Spinal cord (tissue), 9 donors: ENCODE measurements at regions not wholly inside any gene's neighbourhood (a gene's known extent, or its start where the extent isn't known, plus 50 kb on each side); places are given as distances from the start of the nearest gene placed in this dataset.
A peak's percentile ranks its signal among the peaks of the same experiment; 100 is the strongest.

Experiments
- DNase-seq, 6 donors: peaks; one replicate each; pipeline versions ENCODE4 v3.0.0 to v3.0.0-alpha.2; 2013 to 2015; ENCODE audit warnings: low spot score in 6 of 6, low read depth in 4 of 6
- H3K27ac ChIP-seq: one replicate; pipeline ENCODE4 v1.5.1; 2013; ENCODE audit warnings: low read depth, low read length, control low read depth
- H3K27me3 ChIP-seq: one replicate; pipeline ENCODE4 v1.6.1; 2013; ENCODE audit warnings: low read length; ENCODE audit not compliant: control insufficient read depth, insufficient read depth
- H3K36me3 ChIP-seq: one replicate; pipeline ENCODE4 v1.6.1; 2013; ENCODE audit warnings: low read length; ENCODE audit not compliant: control insufficient read depth, insufficient read depth
- H3K4me1 ChIP-seq: one replicate; pipeline ENCODE4 v1.6.1; 2013; ENCODE audit warnings: low read length; ENCODE audit not compliant: control insufficient read depth, insufficient read depth
- H3K4me3 ChIP-seq: one replicate; pipeline ENCODE4 v1.5.1; 2013; ENCODE audit warnings: low read depth, low read length, control low read depth
- H3K9me3 ChIP-seq: one replicate; pipeline ENCODE4 v1.6.1; 2013; ENCODE audit warnings: low read length; ENCODE audit not compliant: control insufficient read depth, insufficient read depth
- WGBS: methylation state at CpG from one replicate; pipeline ENCODE4 v1.1.5; 2013; ENCODE audit warnings: missing lambda C conversion rate; ENCODE audit not compliant: insufficient coverage; 5-methylcytosine and 5-hydroxymethylcytosine counted together
- donor health status: healthy.

- Histone ChIP-seq H3K4me1 (no peaks in the 10 kb centered on the region), H3K4me3 (no peak overlapping the region), H3K27ac (no peak overlapping the region), H3K9me3 (no peaks in the 10 kb centered on the region), H3K36me3 (no peaks in the 10 kb centered on the region), H3K27me3 (no peaks in the 10 kb centered on the region)
- WGBS = no CpG with 5 or more reads among the region's 1 CpG
- DNase-seq = no peak
Observed at GRCh38 chr7:19999681-20000080, 217.5 kb downstream of the MACC1 start.

DNA sequence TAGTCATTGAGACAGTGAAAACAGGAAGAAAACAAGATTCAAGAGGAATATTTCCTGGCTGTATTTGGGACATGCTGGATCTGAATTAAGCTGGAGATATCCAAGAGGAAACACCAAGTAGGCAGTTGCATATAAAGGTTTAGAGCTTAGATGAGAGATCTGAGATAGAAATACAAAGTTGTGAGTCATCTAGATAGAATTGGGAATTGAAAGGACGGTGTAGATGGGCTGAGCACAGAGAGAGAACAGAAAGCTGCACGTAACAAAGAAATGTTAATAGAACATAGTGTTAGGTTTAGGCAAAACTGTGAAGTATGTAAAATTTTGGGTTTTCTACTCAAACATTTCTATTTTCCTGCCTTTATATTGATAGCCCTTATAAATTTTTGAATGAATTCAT lies 218.5 kb upstream of the TMEM196 start:
- no peak overlapping the region for H3K4me3 ChIP-seq
- H3K36me3 ChIP-seq = no peaks in the 10 kb centered on the region
- 88% methylated on average over 1 of the region's 2 CpGs for WGBS
- no peaks in the 10 kb centered on the region for H3K4me1 ChIP-seq
- H3K27me3 ChIP-seq = no peaks in the 10 kb centered on the region
- DNase-seq = no peak
- no peaks in the 10 kb centered on the region for H3K9me3 ChIP-seq
- no peak overlapping the region for H3K27ac ChIP-seq

GRCh38 chr7:19989906-19990305 lies 216.5 kb upstream of the TMEM196 start:
- no peak for DNase-seq
- H3K36me3 ChIP-seq = no peaks in the 10 kb centered on the region
- H3K4me3 ChIP-seq = no peak overlapping the region
- H3K9me3 ChIP-seq = no peaks in the 10 kb centered on the region
- no peaks in the 10 kb centered on the region for H3K27me3 ChIP-seq
- no peaks in the 10 kb centered on the region for H3K4me1 ChIP-seq
- H3K27ac ChIP-seq = no peak overlapping the region
- no CpG with 5 or more reads among the region's 2 CpGs for WGBS

DNA sequence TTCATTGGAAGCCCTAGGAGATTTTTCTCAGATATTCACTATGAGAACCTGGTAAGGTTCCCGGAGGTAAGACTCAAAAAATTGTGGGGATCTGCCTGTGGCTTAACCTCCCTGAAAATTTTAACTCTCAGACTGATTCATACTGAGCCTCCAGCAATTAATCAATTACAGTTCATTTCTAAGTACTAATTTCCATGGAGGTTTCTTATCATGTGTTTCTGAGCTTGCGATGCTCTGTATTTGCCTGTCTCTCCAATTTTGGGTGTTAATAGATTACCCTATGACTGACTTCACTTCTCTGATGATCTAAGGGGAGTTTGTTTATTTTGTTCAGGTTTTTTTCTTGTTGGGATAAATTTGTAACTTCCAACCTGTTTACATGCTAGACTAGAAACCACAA lies 215.4 kb upstream of the TMEM196 start:
- no peak for DNase-seq
- Histone ChIP-seq H3K9me3 (no peaks in the 10 kb centered on the region), H3K4me3 (no peak overlapping the region), H3K4me1 (no peaks in the 10 kb centered on the region), H3K27me3 (no peaks in the 10 kb centered on the region), H3K27ac (no peak overlapping the region), H3K36me3 (no peaks in the 10 kb centered on the region)
- WGBS = 100% methylated on average over 1 of the region's 2 CpGs

DNA sequence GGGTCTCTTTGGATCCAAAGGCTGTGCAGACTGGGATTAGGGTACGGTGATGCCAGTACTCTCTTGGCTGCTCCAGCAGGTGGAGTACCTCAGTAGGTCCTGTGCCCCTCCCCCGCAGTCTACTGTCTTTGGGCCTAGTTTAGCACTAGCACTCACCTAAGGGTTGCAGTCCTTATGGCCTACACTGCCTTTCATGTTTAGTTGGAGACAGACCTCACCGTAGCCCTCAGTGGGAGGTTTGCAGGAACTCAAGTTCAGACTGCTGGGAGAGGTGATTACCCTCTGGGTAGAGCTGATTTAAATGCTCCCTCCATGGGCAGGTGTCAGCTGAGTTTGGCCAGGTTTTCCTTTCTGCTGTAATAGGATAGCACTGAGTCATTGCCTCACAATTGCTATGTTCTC lies 210.8 kb upstream of the TMEM196 start:
- H3K4me1 ChIP-seq = no peaks in the 10 kb centered on the region
- H3K36me3 ChIP-seq = no peaks in the 10 kb centered on the region
- WGBS = 85% methylated on average over 3 of the region's 3 CpGs
- no peak overlapping the region for H3K27ac ChIP-seq
- DNase-seq = no peak
- peaks cover 5% of the 10 kb centered on the region for H3K9me3 ChIP-seq
- no peak overlapping the region for H3K4me3 ChIP-seq
- H3K27me3 ChIP-seq = no peaks in the 10 kb centered on the region

DNA sequence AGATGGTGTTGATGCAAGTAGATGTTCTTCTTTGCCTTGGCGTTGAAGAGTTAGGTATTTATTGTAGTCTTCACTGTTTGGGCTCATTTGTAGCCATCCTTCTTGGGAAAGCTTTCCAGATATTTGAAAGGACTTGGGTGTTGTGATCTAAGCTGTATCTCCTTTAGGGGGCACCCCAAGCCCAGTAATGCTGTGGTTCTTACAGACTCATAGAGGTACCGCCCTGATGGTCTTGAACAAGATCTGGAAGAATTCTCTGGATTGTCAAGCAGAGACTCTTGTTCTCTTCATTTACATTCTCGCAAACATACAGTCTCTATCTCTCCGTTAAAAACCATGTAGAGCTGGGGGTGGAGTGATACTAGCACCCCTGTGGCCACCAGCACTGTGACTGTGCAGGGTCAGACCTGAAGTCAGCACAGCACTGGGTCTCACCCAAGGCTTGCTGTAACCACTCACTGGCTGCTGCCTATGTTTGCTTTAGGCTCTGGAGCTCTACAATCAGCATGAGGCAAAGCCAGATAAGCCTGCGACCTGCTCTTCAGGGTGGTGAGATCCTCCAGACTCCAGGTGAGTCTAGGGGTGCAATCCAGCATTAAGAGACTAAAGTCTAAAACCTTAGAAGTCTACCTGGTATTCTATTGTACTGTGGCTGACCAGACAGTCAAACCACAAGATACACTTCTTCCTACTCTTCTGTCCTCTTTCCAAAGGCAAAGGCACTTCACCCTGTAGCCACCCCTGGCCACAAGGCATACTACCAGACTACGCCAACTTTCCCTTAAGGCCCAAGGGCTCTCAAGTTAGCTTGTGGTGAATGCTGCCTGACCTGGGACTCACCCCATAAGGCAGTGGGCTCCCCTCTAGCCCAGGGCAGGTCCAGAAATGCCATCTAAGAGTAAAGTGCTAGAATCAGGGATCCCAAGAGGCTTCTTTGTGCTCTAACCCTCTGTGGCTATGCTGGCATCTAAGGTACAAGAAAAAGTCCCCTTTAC lies 209.7 kb upstream of the TMEM196 start:
- Histone ChIP-seq H3K27me3 (no peaks in the 10 kb centered on the region), H3K27ac (no peak overlapping the region), H3K4me1 (no peaks in the 10 kb centered on the region), H3K36me3 (no peaks in the 10 kb centered on the region), H3K9me3 (peaks cover 6% of the 10 kb centered on the region), H3K4me3 (no peak overlapping the region)
- 62% methylated on average over 3 of the region's 6 CpGs for WGBS
- DNase-seq = peak in 3 of 6 donors; percentile 4 to 49 (median 11)

- Histone ChIP-seq H3K27ac (no peak overlapping the region), H3K4me1 (no peaks in the 10 kb centered on the region), H3K4me3 (no peak overlapping the region), H3K36me3 (no peaks in the 10 kb centered on the region), H3K9me3 (no peaks in the 10 kb centered on the region), H3K27me3 (no peaks in the 10 kb centered on the region)
- DNase-seq = peak in 1 of 6 donors; percentile 78
- no CpG with 5 or more reads among the region's 2 CpGs for WGBS
Observed at GRCh38 chr7:19973581-19973980, 200.2 kb upstream of the TMEM196 start.

DNA sequence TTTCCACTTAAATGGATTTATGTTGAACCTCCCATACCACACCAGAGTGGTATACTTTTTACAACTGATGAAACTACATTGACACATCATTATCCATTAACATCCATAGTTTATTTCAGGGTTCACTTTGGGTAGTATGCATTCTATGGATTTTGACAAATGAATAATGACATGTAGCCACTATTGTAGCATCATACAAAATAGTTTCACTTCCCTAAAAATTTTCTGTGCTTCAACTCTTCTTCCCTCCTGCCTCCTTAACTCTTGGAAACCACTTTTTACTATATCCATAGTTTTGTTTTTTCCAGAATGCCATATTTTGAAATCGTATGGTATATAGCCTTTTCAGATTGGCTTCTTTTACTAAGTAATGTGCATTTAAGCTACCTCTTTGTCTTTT lies 199.5 kb upstream of the TMEM196 start:
- no peak for DNase-seq
- WGBS = no CpG with 5 or more reads among the region's 1 CpG
- H3K4me1 ChIP-seq = no peaks in the 10 kb centered on the region

GRCh38 chr7:19971956-19972355 lies 198.5 kb upstream of the TMEM196 start:
- no CpG with 5 or more reads among the region's 2 CpGs for WGBS
- Histone ChIP-seq H3K9me3 (no peaks in the 10 kb centered on the region), H3K27ac (no peak overlapping the region), H3K4me3 (no peak overlapping the region), H3K4me1 (no peaks in the 10 kb centered on the region), H3K36me3 (no peaks in the 10 kb centered on the region), H3K27me3 (no peaks in the 10 kb centered on the region)
- no peak for DNase-seq

More for the DNA sequence above, 199.5 kb upstream of the TMEM196 start:
- Histone ChIP-seq H3K27ac (no peak overlapping the region), H3K27me3 (no peaks in the 10 kb centered on the region), H3K9me3 (no peaks in the 10 kb centered on the region), H3K36me3 (no peaks in the 10 kb centered on the region), H3K4me3 (no peak overlapping the region)

GRCh38 chr7:19970514-19970913 lies 197.1 kb upstream of the TMEM196 start:
- H3K4me1 ChIP-seq = no peaks in the 10 kb centered on the region
- no peak overlapping the region for H3K27ac ChIP-seq
- no peaks in the 10 kb centered on the region for H3K9me3 ChIP-seq
- H3K4me3 ChIP-seq = no peak overlapping the region
- no peaks in the 10 kb centered on the region for H3K27me3 ChIP-seq
- DNase-seq = no peak
- no peaks in the 10 kb centered on the region for H3K36me3 ChIP-seq
